ENCODE measurements at regions not wholly inside any gene's neighbourhood (a gene's known extent, or its start where the extent isn't known, plus 50 kb on each side); places are given as distances from the start of the nearest gene placed in this dataset.

DNA sequence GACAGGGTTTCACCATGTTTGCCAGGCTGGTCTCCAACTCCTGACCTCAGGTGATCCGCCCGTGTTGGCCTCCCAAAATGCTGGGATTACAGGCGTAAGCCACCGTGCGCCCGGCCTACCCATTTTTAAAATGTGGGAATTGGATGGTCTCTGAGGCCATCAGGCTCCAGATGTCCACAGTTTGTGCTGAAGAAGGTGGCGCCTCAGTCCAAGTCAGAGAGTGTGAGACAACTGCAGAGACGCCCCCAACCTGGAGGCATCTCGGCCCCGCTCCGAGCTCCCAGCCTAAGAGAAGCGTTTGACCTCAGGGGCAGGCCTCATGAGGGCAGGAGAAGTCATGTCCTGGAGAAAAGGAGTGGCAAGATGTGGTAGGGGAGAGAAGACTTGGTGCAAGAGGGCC is 146.5 kb downstream of the MRM1 start:
- Histone ChIP-seq H3K36me3 (ENCODE audit: control insufficient read depth in 1 of 2, insufficient read depth in 2 of 2, low read length in 2 of 2) (no peaks in the 10 kb centered on the region), H3K4me3 (ENCODE audit: low read depth in 1 of 2, low read length in 2 of 2) (no peak overlapping the region), H3K9me3 (ENCODE audit: control insufficient read depth in 1 of 2, low read length in 2 of 2) (no peaks in the 10 kb centered on the region), H3K4me1 (ENCODE audit: control insufficient read depth in 1 of 2, insufficient read depth in 2 of 2, low read length in 2 of 2) (no peaks in the 10 kb centered on the region), H3K27me3 (ENCODE audit: low read depth, low read length) (no peaks in the 10 kb centered on the region), H3K27ac (ENCODE audit: low read length) (no peak overlapping the region)

DNA sequence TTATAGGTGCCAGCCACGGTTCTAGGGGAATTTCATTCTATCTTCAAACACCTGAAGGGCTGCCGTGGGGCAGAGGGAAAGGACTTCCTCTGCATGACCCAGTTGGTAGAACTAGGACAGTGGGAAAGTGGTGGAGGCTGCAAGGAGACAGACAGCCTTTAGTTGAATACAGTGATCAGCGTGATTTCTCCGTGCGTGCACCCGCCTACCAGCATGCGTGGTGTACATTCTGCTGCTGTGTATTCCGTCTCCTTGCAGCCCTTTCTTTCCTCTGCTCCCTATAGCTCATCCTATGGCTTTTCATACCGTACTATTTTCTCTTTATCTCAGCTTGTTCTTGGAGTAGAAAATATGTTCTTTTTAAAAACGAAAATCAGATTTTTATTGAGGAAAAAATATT is 146.9 kb downstream of the MRM1 start:
- Histone ChIP-seq H3K36me3 (ENCODE audit: control insufficient read depth in 1 of 2, insufficient read depth in 2 of 2, low read length in 2 of 2) (no peaks in the 10 kb centered on the region), H3K9me3 (ENCODE audit: control insufficient read depth in 1 of 2, low read length in 2 of 2) (no peaks in the 10 kb centered on the region), H3K4me3 (ENCODE audit: low read depth in 1 of 2, low read length in 2 of 2) (no peak overlapping the region), H3K27me3 (ENCODE audit: low read depth, low read length) (no peaks in the 10 kb centered on the region), H3K4me1 (ENCODE audit: control insufficient read depth in 1 of 2, insufficient read depth in 2 of 2, low read length in 2 of 2) (no peaks in the 10 kb centered on the region), H3K27ac (ENCODE audit: low read length) (no peak overlapping the region)

DNA sequence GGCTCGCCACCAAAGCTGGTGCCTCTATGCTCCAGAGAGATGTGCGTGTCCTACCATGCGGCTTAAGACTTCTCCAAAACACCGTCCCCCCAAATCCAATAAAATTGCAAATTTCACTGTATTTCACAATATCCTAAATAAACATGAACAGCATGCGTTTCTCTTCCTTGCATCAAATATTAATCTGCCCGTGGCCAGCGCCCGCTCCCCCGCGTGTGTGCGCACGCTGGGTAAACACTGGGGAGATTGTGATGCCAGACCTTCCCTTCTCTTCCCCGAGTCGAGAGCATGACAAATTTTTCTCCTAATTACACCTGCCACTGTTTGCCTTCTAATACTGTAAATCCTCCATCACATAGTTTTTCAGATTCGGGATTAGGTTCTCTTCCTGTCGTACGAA is 148.1 kb downstream of the MRM1 start:
- H3K36me3 ChIP-seq (ENCODE audit: control insufficient read depth in 1 of 2, insufficient read depth in 2 of 2, low read length in 2 of 2), result no peaks in the 10 kb centered on the region
- no peaks in the 10 kb centered on the region for H3K9me3 ChIP-seq (ENCODE audit: control insufficient read depth in 1 of 2, low read length in 2 of 2)
- no peaks in the 10 kb centered on the region for H3K4me1 ChIP-seq (ENCODE audit: control insufficient read depth in 1 of 2, insufficient read depth in 2 of 2, low read length in 2 of 2)
- H3K27ac ChIP-seq (ENCODE audit: low read length), result no peak overlapping the region
- no peaks in the 10 kb centered on the region for H3K27me3 ChIP-seq (ENCODE audit: low read depth, low read length)
- H3K4me3 ChIP-seq (ENCODE audit: low read depth in 1 of 2, low read length in 2 of 2), result no peak overlapping the region

DNA sequence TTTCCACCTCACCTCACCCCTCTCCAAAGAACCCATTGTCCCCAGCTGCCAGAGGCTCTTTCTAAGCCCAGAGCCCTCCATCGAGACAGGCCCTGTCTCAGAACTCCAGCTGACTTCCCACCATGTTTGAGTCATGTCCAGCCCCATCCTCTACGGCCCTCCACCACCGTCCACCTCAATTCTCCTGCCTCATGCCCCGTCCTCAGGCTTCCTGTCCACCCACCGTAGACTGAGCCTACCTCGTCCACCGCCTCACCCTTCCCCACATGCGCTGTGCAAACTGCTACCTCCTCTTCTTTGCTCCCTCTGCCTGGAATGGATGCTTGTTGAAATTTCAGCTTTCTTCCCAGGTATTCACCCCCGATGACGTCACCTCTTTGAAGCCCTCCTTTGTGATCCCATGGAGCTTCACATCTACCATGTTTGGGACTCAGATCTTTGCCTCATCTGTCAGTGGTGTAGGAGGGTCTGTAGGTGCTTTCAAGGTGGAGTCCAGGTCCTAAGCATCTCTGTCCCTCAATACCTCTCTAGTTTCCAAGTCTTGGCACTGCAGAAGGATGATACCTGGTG is 149.0 kb downstream of the MRM1 start:
- H3K9me3 ChIP-seq (ENCODE audit: control insufficient read depth in 1 of 2, low read length in 2 of 2), result no peaks in the 10 kb centered on the region
- no peaks in the 10 kb centered on the region for H3K4me1 ChIP-seq (ENCODE audit: control insufficient read depth in 1 of 2, insufficient read depth in 2 of 2, low read length in 2 of 2)
- H3K27me3 ChIP-seq (ENCODE audit: low read depth, low read length), result no peaks in the 10 kb centered on the region
- no peaks in the 10 kb centered on the region for H3K36me3 ChIP-seq (ENCODE audit: control insufficient read depth in 1 of 2, insufficient read depth in 2 of 2, low read length in 2 of 2)
- H3K27ac ChIP-seq (ENCODE audit: low read length), result no peak overlapping the region
- no peak overlapping the region for H3K4me3 ChIP-seq (ENCODE audit: low read depth in 1 of 2, low read length in 2 of 2)

DNA sequence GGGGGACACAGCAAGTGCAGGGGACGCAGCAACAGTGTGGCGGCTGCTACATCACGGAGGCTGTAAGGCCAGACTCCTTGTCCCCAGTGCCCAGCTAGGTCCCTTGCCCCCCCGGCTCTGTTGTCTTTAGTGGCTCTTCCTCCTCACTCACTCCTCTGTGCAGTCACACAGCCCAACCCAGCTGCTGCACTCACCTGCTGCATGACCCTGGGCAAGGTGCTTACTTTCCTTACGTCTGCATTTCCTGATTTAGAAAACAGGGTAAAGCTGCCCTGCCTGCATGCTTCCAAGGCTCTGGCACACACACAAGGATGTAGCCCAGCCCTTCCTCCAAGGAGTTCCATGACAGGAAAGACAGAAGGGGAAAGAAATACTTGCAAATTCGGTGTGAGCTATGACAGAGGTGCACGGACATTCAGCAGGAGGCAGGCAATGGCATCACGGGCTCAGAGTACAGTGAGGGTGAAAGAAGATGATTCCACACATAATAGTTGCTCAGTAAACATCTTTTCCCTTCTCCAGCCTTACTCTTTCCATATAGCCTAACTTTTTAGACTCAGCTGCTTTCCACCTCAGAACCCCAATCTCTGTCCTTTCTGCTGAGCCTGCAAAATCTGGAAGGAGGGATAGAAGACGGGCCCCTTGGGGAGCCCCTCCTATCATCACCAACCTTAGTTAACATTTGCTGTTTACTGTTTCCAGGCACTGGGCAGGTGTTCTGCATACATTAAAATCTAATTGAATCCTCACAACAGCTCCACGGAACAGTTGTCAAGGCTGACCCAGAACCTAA is 150.9 kb downstream of the MRM1 start:
- H3K27me3 ChIP-seq (ENCODE audit: low read depth, low read length), result no peaks in the 10 kb centered on the region
- no peaks in the 10 kb centered on the region for H3K9me3 ChIP-seq (ENCODE audit: control insufficient read depth in 1 of 2, low read length in 2 of 2)
- H3K4me3 ChIP-seq (ENCODE audit: low read depth in 1 of 2, low read length in 2 of 2), result no peak overlapping the region
- H3K4me1 ChIP-seq (ENCODE audit: control insufficient read depth in 1 of 2, insufficient read depth in 2 of 2, low read length in 2 of 2), result no peaks in the 10 kb centered on the region
- H3K36me3 ChIP-seq (ENCODE audit: control insufficient read depth in 1 of 2, insufficient read depth in 2 of 2, low read length in 2 of 2), result no peaks in the 10 kb centered on the region
- no peak overlapping the region for H3K27ac ChIP-seq (ENCODE audit: low read length)

DNA sequence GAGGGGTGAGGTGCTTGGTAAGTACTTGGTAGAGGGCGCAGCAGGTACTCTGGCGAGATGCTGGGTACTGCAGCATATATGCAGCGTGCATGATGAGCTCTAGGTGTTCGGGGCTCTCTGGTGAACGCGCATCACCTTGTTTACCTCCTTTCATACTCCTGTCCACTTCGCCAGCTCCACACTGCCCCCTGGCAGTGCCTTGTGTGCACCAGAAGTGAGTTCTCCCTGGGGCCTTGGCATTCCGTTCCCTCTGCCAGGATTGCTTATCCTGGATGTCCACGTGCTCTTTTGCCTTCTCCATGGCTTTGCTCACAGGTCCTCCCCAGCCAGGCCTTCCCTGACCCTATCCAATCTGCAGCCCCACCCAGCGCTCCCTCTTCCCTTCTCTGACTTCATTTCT is 154.2 kb downstream of the MRM1 start:
- Histone ChIP-seq H3K27me3 (ENCODE audit: low read depth, low read length) (no peaks in the 10 kb centered on the region), H3K27ac (ENCODE audit: low read length) (no peak overlapping the region)

DNA sequence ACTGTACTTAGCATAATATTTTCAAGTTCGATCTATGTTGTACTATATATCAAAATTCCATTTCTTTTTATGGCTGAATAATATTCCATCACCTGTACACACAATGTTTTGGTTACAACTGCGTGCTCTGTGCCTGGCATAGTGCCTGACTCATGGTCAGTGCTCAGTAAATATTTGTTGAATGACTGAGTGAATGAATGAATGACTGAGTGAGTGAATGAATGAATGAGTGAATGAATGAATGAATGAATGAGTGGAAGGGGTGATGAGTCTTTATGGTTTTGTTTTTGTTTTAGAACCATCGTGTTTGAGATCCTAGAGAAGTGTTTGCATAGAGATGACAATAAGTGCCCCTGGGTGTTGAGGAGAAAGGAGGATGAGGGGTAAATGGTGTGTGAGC is 155.3 kb downstream of the MRM1 start:
- Histone ChIP-seq H3K4me3 (ENCODE audit: low read depth in 1 of 2, low read length in 2 of 2) (no peak overlapping the region), H3K27ac (ENCODE audit: low read length) (no peak overlapping the region), H3K27me3 (ENCODE audit: low read depth, low read length) (no peaks in the 10 kb centered on the region), H3K9me3 (ENCODE audit: control insufficient read depth in 1 of 2, low read length in 2 of 2) (no peaks in the 10 kb centered on the region), H3K36me3 (ENCODE audit: control insufficient read depth in 1 of 2, insufficient read depth in 2 of 2, low read length in 2 of 2) (no peaks in the 10 kb centered on the region), H3K4me1 (ENCODE audit: control insufficient read depth in 1 of 2, insufficient read depth in 2 of 2, low read length in 2 of 2) (no peaks in the 10 kb centered on the region)

More for the DNA sequence above, 154.2 kb downstream of the MRM1 start:
- no peak overlapping the region for H3K4me3 ChIP-seq (ENCODE audit: low read depth in 1 of 2, low read length in 2 of 2)
- H3K4me1 ChIP-seq (ENCODE audit: control insufficient read depth in 1 of 2, insufficient read depth in 2 of 2, low read length in 2 of 2), result no peaks in the 10 kb centered on the region
- no peaks in the 10 kb centered on the region for H3K36me3 ChIP-seq (ENCODE audit: control insufficient read depth in 1 of 2, insufficient read depth in 2 of 2, low read length in 2 of 2)
- no peaks in the 10 kb centered on the region for H3K9me3 ChIP-seq (ENCODE audit: control insufficient read depth in 1 of 2, low read length in 2 of 2)

DNA sequence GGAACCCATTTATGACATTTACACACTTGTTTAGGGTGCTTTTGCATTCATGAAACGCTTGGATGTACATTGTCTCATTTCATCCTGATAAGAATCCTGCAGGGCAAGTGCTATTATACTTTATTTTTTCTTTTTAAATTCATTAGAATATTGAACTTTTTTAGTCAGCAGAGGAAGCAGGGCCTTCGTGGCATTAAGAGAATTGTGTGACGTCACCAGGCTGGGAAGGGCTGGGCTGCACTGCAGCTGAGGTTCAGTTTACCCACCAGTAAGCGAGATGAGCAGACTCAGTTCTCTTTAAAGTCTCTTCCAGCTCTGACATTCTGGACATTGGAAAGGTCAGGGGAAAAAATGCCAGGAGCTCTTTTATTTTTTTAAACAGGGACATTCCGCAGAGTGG is 159.0 kb downstream of the MRM1 start:
- Histone ChIP-seq H3K36me3 (ENCODE audit: control insufficient read depth in 1 of 2, insufficient read depth in 2 of 2, low read length in 2 of 2) (no peaks in the 10 kb centered on the region), H3K27me3 (ENCODE audit: low read depth, low read length) (no peaks in the 10 kb centered on the region), H3K27ac (ENCODE audit: low read length) (no peak overlapping the region), H3K4me3 (ENCODE audit: low read depth in 1 of 2, low read length in 2 of 2) (no peak overlapping the region), H3K9me3 (ENCODE audit: control insufficient read depth in 1 of 2, low read length in 2 of 2) (no peaks in the 10 kb centered on the region), H3K4me1 (ENCODE audit: control insufficient read depth in 1 of 2, insufficient read depth in 2 of 2, low read length in 2 of 2) (no peaks in the 10 kb centered on the region)

DNA sequence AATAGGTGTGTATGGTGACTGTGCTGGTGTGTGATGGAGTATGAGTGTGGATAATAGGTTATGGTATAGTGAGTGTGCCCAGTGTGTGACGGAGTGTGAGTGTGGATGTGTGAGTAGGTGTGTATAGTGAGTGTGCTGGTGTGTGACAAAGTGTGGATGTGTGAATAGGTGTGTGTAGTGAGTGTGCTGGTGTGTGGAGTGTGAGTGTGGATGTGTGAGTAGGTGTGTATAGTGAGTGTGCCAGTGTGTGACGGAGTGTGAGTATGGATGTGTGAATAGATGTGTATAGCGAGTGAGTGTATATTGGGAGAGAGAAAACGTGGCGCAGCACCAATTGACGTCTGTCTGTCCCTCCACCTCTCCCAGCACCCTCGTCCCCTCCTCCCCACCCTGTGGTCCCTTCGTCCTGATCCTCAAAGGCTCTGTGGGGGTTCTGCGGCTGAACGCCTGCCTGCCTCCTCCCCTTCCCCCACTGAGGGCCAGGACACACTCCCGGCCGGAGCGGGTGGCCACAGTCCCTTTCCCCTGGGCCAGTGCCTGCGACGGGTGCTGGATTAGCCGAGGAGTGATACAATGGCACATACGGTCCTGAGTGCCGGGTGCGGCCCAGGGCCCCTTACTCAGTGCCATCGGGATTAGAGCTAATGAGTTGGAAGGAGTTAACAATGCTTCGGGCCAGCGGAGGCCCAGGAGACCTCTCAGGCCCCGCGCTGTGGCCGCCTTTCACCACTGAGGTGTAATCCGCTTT is 160.0 kb downstream of the MRM1 start:
- Histone ChIP-seq H3K9me3 (ENCODE audit: control insufficient read depth in 1 of 2, low read length in 2 of 2) (no peaks in the 10 kb centered on the region), H3K36me3 (ENCODE audit: control insufficient read depth in 1 of 2, insufficient read depth in 2 of 2, low read length in 2 of 2) (no peaks in the 10 kb centered on the region), H3K27ac (ENCODE audit: low read length) (no peak overlapping the region), H3K4me3 (ENCODE audit: low read depth in 1 of 2, low read length in 2 of 2) (no peak overlapping the region), H3K4me1 (ENCODE audit: control insufficient read depth in 1 of 2, insufficient read depth in 2 of 2, low read length in 2 of 2) (no peaks in the 10 kb centered on the region), H3K27me3 (ENCODE audit: low read depth, low read length) (no peaks in the 10 kb centered on the region)

DNA sequence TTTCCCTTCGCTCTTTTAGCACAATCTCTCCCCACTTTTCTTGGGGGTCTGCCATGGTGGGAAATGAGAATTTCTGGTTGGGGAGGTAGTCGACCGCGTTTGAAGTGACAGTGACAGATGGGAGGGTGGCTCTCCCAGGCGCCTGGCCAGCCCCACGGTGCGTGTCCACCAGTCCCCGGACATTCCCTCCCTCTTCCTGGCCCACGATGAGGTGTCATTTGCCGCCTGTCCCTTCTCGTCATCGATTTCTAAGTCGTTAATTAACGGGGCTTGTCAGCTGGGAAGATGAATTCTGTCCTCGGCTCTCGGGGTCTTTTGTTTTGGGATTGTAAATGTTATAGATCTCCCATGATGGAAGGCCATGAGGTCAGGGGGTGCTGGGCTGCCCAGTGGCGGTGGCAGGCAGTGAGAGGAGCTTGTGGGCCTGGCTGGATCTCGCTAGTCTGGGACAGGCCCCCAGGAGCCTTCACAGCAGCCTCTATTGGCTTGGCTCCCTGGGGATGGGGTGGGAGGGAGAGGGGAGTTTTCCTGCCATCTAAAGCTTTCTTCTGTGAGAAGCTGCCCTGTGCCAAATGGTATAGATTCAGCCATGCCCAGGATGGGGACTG is 164.2 kb downstream of the MRM1 start:
- H3K27ac ChIP-seq (ENCODE audit: low read length), result no peak overlapping the region
- H3K4me3 ChIP-seq (ENCODE audit: low read depth in 1 of 2, low read length in 2 of 2), result no peak overlapping the region
- no peaks in the 10 kb centered on the region for H3K27me3 ChIP-seq (ENCODE audit: low read depth, low read length)
- H3K9me3 ChIP-seq (ENCODE audit: control insufficient read depth in 1 of 2, low read length in 2 of 2), result no peaks in the 10 kb centered on the region
- H3K36me3 ChIP-seq (ENCODE audit: control insufficient read depth in 1 of 2, insufficient read depth in 2 of 2, low read length in 2 of 2), result no peaks in the 10 kb centered on the region
- H3K4me1 ChIP-seq (ENCODE audit: control insufficient read depth in 1 of 2, insufficient read depth in 2 of 2, low read length in 2 of 2), result no peaks in the 10 kb centered on the region

DNA sequence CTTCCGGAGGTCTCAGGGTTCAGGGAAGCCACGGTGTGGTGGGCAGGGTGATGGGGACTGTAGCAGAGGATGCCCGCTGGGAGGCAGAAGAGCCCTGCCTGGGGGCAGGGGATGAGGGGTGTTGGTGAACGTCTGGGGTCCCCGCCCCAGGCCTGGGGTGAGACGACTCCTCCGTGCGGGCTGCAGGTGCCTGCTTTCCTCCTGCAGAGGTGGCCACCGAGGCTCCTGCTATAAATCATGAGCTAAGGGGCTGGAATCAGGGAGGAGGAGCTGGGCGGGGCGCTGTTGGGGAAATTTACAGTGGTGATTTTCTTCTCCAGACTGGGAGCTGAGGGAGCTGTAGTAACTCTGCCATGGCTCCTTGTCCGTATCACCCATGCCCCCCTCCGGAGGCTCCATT is 167.0 kb downstream of the MRM1 start:
- H3K4me3 ChIP-seq (ENCODE audit: low read depth in 1 of 2, low read length in 2 of 2), result no peak overlapping the region

More for the DNA sequence above, 167.0 kb downstream of the MRM1 start:
- Histone ChIP-seq H3K4me1 (ENCODE audit: control insufficient read depth in 1 of 2, insufficient read depth in 2 of 2, low read length in 2 of 2) (no peaks in the 10 kb centered on the region), H3K36me3 (ENCODE audit: control insufficient read depth in 1 of 2, insufficient read depth in 2 of 2, low read length in 2 of 2) (no peaks in the 10 kb centered on the region), H3K27me3 (ENCODE audit: low read depth, low read length) (no peaks in the 10 kb centered on the region), H3K27ac (ENCODE audit: low read length) (no peak overlapping the region), H3K9me3 (ENCODE audit: control insufficient read depth in 1 of 2, low read length in 2 of 2) (no peaks in the 10 kb centered on the region)

Measured in muscle layer of duodenum (tissue), 2 donors.